ENCODE measurements at regions not wholly inside any gene's neighbourhood (a gene's known extent, or its start where the extent isn't known, plus 50 kb on each side); places are given as distances from the start of the nearest gene placed in this dataset.

DNA sequence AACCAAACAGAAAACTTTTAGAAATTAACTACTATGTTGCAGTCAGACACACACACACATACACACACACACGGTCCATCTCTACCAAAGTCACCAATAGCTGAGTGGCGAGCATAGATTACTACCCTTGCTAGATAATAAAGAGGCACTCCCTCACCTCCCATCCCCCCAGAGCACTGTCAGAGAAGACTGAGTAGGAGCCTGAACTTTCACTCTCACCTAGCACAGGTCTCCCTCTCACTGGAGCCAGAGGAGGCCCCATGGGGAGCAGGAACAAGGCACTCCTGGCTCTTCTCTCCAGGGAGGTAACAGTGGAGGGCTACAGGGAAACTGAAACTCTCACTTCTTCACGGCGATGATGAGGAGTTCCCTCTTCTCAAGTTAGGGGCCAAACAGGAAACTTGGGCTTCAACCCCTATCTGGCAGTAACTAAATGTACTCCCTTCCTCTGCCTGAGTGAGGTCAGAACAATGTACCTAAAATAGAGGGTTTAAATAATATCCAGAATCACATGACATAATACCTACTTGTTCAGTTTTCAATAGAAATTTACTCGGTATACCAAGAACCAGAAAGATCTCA is 975.3 kb upstream of the GBE1 start:
- no peak for TF ChIP-seq EZH2 (IDR thresholded peaks at IDR 0.05; ENCODE audit: low read length)
- TF ChIP-seq, protein P1, sequence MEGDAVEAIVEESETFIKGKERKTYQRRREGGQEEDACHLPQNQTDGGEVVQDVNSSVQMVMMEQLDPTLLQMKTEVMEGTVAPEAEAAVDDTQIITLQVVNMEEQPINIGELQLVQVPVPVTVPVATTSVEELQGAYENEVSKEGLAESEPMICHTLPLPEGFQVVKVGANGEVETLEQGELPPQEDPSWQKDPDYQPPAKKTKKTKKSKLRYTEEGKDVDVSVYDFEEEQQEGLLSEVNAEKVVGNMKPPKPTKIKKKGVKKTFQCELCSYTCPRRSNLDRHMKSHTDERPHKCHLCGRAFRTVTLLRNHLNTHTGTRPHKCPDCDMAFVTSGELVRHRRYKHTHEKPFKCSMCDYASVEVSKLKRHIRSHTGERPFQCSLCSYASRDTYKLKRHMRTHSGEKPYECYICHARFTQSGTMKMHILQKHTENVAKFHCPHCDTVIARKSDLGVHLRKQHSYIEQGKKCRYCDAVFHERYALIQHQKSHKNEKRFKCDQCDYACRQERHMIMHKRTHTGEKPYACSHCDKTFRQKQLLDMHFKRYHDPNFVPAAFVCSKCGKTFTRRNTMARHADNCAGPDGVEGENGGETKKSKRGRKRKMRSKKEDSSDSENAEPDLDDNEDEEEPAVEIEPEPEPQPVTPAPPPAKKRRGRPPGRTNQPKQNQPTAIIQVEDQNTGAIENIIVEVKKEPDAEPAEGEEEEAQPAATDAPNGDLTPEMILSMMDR (optimal IDR thresholded peaks at IDR 0.05 in 1 of 3, IDR thresholded peaks at IDR 0.05 in 1 of 3, conservative IDR thresholded peaks at IDR 0.05 in 1 of 3; ENCODE audit: extremely low read depth in 1 of 3, insufficient read depth in 2 of 3, low read length in 3 of 3), result no peak

All from keratinocyte (primary cell).